B cell (primary cell): ENCODE measurements at regions not wholly inside any gene's neighbourhood (a gene's known extent, or its start where the extent isn't known, plus 50 kb on each side); places are given as distances from the start of the nearest gene placed in this dataset.

Experiments used
- ATAC-seq: fragments of 200-7000 bp; cut with Tn5 transposase; one replicate; pipeline ENCODE4 v1.10.0; 2021; ENCODE audit warnings: low read depth, mild to moderate bottlenecking, moderate number of reproducible peaks, moderate library complexity
- CTCF ChIA-PET: fragments of 350-600 bp; sonication (Branson Sonifier 250); formaldehyde crosslinking; loops from one replicate; lab custom pipeline; 2021; ENCODE audit warnings: antibody characterized with exemption, inconsistent platforms; lab: Charles Lee
- POLR2A ChIA-PET: fragments of 350-600 bp; sonication (Branson Sonifier 250); formaldehyde crosslinking; loops from one replicate; lab custom pipeline; 2021; ENCODE audit warnings: antibody characterized with exemption; lab: Charles Lee
- DNase-seq: peaks from one replicate; pipeline ENCODE4 v3.0.0; 2013
- H2AFZ ChIP-seq: 2 replicates; pipeline ENCODE4 v1.6.1; 2012; ENCODE audit warnings: mild to moderate bottlenecking, low read depth, low read length; ENCODE audit not compliant: insufficient read depth, poor library complexity, severe bottlenecking
- H3K27ac ChIP-seq, 2 donors: 1 replicate in 1 of 2; 2 replicates in 1 of 2; pipeline ENCODE4 v1.5.1; 2012 to 2013; ENCODE audit warnings: low read length in 2 of 2, mild to moderate bottlenecking in 2 of 2, moderate library complexity in 1 of 2
- H3K27me3 ChIP-seq, 4 experiments: fragments of 200-600 bp in 1 of 4; sonication (generic) in 1 of 4; replicated peaks in 1 of 4; 1 replicate in 2 of 4; 2 replicates in 2 of 4; pipeline versions ENCODE4 v1.6.1 to v1.7.0; 2013 to 2016; ENCODE audit warnings: low read length in 3 of 4, mild to moderate bottlenecking in 2 of 4, mixed read lengths in 1 of 4, moderate library complexity in 1 of 4; ENCODE audit not compliant: insufficient read depth in 4 of 4, control insufficient read depth in 3 of 4; ENCODE audit errors: control extremely low read depth in 1 of 4
- H3K36me3 ChIP-seq, 2 experiments: replicated peaks in 1 of 2; 1 replicate in 1 of 2; 2 replicates in 1 of 2; pipeline versions ENCODE4 v1.6.1 to v1.7.1; 2013; ENCODE audit warnings: low read length in 1 of 2; ENCODE audit not compliant: insufficient read depth in 2 of 2, control insufficient read depth in 1 of 2; ENCODE audit errors: control extremely low read depth in 1 of 2, extremely low read depth in 1 of 2
- H3K4me1 ChIP-seq, 2 donors: fragments of 200-600 bp in 1 of 2; sonication (generic) in 1 of 2; 1 replicate in 1 of 2; 2 replicates in 1 of 2; pipeline versions ENCODE4 v1.5.1 to v1.6.1; 2013 to 2017; ENCODE audit warnings: low read length in 2 of 2; ENCODE audit not compliant: control insufficient read depth in 2 of 2, insufficient read depth in 2 of 2
- H3K4me2 ChIP-seq: replicated peaks from 2 replicates; pipeline ENCODE3; 2012; ENCODE audit warnings: mild to moderate bottlenecking, low read depth, low read length; ENCODE audit not compliant: poor library complexity, severe bottlenecking
- H3K4me3 ChIP-seq, 5 experiments: fragments of 200-600 bp in 1 of 5; sonication (generic) in 1 of 5; 1 replicate in 3 of 5; 2 replicates in 2 of 5; pipeline versions ENCODE4 v1.5.1 to v1.7.0; 2011 to 2016; ENCODE audit warnings: low read length in 4 of 5, mild to moderate bottlenecking in 4 of 5, low read depth in 2 of 5, control low read depth in 1 of 5, moderate library complexity in 1 of 5; ENCODE audit not compliant: insufficient read depth in 1 of 5; ENCODE audit errors: control extremely low read depth in 1 of 5, extremely low read depth in 1 of 5
- H3K79me2 ChIP-seq: fragments of 200-600 bp; sonication (generic); one replicate; pipeline ENCODE4 v1.6.0; 2016; ENCODE audit warnings: low read length; ENCODE audit not compliant: control insufficient read depth, insufficient read depth
- H3K9ac ChIP-seq: fragments of 200-600 bp; sonication (generic); 2 replicates; pipeline ENCODE4 v1.6.1; 2017; ENCODE audit warnings: mild to moderate bottlenecking, low read length, moderate library complexity
- H3K9me3 ChIP-seq, 3 donors: one replicate each; pipeline versions ENCODE4 v1.6.1 to v1.7.1; 2013; ENCODE audit warnings: low read length in 2 of 3; ENCODE audit not compliant: control insufficient read depth in 2 of 3, insufficient read depth in 1 of 3; ENCODE audit errors: control extremely low read depth in 1 of 3
- H4K20me1 ChIP-seq: 2 replicates; pipeline ENCODE4 v1.6.0; 2012; ENCODE audit warnings: mild to moderate bottlenecking, low read length; ENCODE audit not compliant: insufficient read depth, control insufficient read depth, poor library complexity, severe bottlenecking
- H3K27ac Mint-ChIP-seq: one replicate; pipeline ENCODE4 v1.8.0; 2021; ENCODE audit warnings: mixed read lengths
- H3K27me3 Mint-ChIP-seq: one replicate; pipeline ENCODE4 v1.8.0; 2021; ENCODE audit warnings: mixed read lengths
- H3K4me1 Mint-ChIP-seq: one replicate; pipeline ENCODE4 v1.8.0; 2021; ENCODE audit warnings: mixed read lengths
- H3K4me3 Mint-ChIP-seq: one replicate; pipeline ENCODE4 v1.8.0; 2021; ENCODE audit warnings: mixed read lengths
- H3K9me3 Mint-ChIP-seq: one replicate; pipeline ENCODE4 v1.8.0; 2022; ENCODE audit warnings: mixed read lengths; ENCODE audit not compliant: insufficient read depth
- CTCF ChIP-seq: fragments of 200-600 bp; IDR thresholded peaks from one replicate; pipeline ENCODE4 v1.8.0; 2022; ENCODE audit warnings: antibody characterized with exemption, mild to moderate bottlenecking
- EZH2 ChIP-seq: IDR thresholded peaks from 2 replicates; pipeline ENCODE4 v1.6.1; 2012; ENCODE audit warnings: borderline replicate concordance, low read depth, mild to moderate bottlenecking, moderate library complexity, low read length; ENCODE audit not compliant: insufficient read depth, poor library complexity, severe bottlenecking
- WGBS: methylation state at CpG from one replicate; pipeline ENCODE4 v1.1.5; 2013; ENCODE audit warnings: missing lambda C conversion rate; ENCODE audit not compliant: insufficient coverage; 5-methylcytosine and 5-hydroxymethylcytosine counted together
- intact Hi-C: fragments of 100-400 bp; cut with micrococcal nuclease; formaldehyde crosslinking; loops from one replicate; pipeline ENCODE4 v1.10.0; 2022

- Mint-ChIP-seq H3K27ac (no peak overlapping the region), H3K4me3 (no peak overlapping the region), H3K27me3 (no peaks in the 10 kb centered on the region), H3K9me3 (no peaks in the 10 kb centered on the region), H3K4me1 (no peaks in the 10 kb centered on the region)
- POLR2A ChIA-PET: no interaction called here
- no CpG with 5 or more reads among the region's 3 CpGs for WGBS
- CTCF ChIA-PET: no interaction called here
- Histone ChIP-seq H3K4me1 (no peaks in the 10 kb centered on the region), H3K36me3 (no peaks in the 10 kb centered on the region), H3K27ac (no peak overlapping the region), H2AFZ (no peak overlapping the region), H4K20me1 (no peaks in the 10 kb centered on the region), H3K27me3 (no peaks in the 10 kb centered on the region), H3K4me3 (no peak overlapping the region), H3K9me3 (peaks cover 0 to 13% (median 1%) of the 10 kb centered on the region in 3 donors), H3K4me2 (no peak overlapping the region), H3K79me2 (no peaks in the 10 kb centered on the region), H3K9ac (no peak overlapping the region)
- no peak for DNase-seq
- no peak for TF ChIP-seq EZH2
- TF ChIP-seq CTCF: no peak
- no peak for ATAC-seq
- intact Hi-C loops: no loop called here
Observed at GRCh38 chr13:90979059-90979458, 368.4 kb upstream of the MIR17HG start.

GRCh38 chr13:90984756-90985155 lies 362.7 kb upstream of the MIR17HG start:
- H4K20me1 ChIP-seq: no peaks in the 10 kb centered on the region
- H3K79me2 ChIP-seq: no peaks in the 10 kb centered on the region
- no peak overlapping the region for H3K4me3 ChIP-seq
- no peaks in the 10 kb centered on the region for H3K4me1 ChIP-seq
- 92% methylated on average over 2 of the region's 6 CpGs for WGBS
- POLR2A ChIA-PET: no interaction called here
- CTCF ChIA-PET: no interaction called here
- Mint-ChIP-seq H3K4me3 (no peak overlapping the region), H3K9me3 (peaks cover 2% of the 10 kb centered on the region), H3K27ac (no peak overlapping the region), H3K27me3 (no peaks in the 10 kb centered on the region), H3K4me1 (no peaks in the 10 kb centered on the region)
- intact Hi-C loops: no loop called here
- no peak overlapping the region for H3K4me2 ChIP-seq
- H3K27me3 ChIP-seq: no peaks in the 10 kb centered on the region
- TF ChIP-seq CTCF (no peak), EZH2 (no peak)
- H3K27ac ChIP-seq: no peak overlapping the region
- H3K9ac ChIP-seq: no peak overlapping the region
- H2AFZ ChIP-seq: no peak overlapping the region
- DNase-seq (no peak), ATAC-seq (no peak)
- H3K9me3 ChIP-seq: peaks cover 0 to 3% (median 0%) of the 10 kb centered on the region in 3 donors
- H3K36me3 ChIP-seq: no peaks in the 10 kb centered on the region
